UCSD-AML1 (cell line): ENCODE measurements at regions not wholly inside any gene's neighbourhood (a gene's known extent, or its start where the extent isn't known, plus 50 kb on each side); places are given as distances from the start of the nearest gene placed in this dataset.
A peak's percentile ranks its signal among the peaks of the same experiment; 100 is the strongest.

Experiments
- DNase-seq: peaks from one replicate; lab custom pipeline; 2025; ENCODE audit not compliant: unreplicated experiment; lab: John Stamatoyannopoulos, UW

DNA sequence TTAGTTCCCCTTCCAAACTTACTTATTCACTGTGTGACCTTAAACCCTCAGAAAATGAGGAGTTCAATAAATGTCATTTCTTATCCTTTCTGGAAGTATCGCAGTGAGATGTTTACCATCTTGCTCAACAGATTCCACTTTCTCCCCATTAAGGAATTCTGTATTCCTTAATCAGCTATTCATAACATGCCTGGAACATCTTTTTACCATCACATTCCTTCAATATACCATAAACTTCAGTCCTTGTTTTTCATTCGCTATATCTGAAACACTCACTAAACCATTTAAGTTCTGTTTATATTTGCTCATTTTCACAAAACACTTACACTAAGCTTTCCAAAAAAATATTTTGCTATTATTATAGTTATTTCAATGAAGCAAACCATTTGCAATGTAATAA lies 1158.6 kb downstream of the CDH12 start:
- no peak for DNase-seq

DNA sequence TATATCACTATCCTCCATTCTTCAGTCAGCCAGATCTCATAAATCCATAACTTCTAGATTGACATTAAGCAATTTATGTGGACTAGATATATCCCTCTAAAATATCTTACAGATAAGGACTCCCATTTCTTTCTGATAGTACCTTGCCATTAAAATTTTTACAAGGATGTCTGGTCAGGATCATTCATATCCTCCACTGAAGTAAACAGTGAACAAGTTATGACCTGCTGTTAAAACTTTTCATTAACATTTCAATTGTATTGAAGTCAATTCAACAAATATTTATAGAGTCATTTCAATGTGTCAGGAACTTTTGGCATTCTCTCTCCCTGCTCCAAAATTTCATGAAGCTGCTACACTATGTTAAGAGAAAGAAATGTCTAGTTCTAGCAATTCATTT lies 1159.6 kb downstream of the CDH12 start:
- DNase-seq: no peak

DNA sequence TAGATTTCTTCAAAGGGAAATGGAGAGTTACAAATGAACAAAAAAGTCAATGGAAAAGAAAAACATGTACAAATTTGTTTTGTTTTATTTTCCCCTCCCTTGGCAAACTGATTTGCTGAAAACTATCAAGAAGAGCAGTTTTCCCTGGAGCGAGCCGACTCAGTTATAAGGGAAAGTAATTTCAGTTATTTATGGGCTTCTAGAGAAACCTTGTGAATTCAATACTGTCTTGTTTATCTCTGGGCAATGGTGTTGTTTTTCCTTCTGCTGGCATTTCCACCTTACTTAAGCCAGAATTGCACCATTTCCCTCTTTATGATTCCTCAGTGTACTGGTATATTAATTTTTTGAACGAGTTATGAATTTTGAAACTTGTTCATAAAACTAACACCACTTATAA lies 1163.6 kb downstream of the CDH12 start:
- no peak for DNase-seq

GRCh38 chr5:21688655-21689054 lies 1164.5 kb downstream of the CDH12 start:
- DNase-seq: no peak

DNA sequence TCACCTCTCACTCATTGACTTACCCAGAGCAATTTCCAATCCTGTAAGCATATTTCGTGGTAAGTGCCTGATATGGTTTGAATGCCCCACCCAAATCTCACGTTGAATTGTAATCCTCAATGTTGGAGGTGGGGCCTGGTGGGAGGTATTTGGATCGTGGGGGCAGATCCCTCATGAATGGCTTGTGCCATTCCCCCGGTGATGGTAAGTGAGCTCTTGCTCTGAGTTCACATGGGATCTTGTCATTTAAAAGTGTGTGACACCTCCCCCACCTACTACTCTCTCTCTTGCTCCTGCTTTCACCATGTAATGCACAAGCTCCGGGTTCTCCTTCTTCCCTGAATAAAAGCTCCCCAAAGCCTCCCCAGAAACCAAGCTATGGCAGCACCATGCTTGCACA lies 1165.5 kb downstream of the CDH12 start:
- DNase-seq: no peak

DNA sequence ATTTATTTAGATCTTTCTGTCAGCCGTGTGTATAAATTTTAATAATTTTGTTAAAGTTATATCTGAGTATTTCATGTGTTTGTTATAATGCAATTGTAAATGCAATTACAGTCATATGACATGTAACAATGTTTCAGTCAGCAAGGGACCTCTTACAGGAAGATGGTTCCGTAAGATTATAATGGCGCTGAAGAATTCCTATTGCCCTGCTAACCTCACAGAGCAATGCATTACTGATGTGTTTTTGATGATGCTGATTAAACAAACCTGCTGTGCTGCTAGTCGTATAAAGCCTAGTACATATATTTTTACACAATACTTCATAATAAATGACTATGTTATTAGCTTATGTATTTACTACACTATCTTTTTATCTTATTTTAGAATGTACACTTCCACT lies 1166.4 kb downstream of the CDH12 start:
- DNase-seq: no peak

DNA sequence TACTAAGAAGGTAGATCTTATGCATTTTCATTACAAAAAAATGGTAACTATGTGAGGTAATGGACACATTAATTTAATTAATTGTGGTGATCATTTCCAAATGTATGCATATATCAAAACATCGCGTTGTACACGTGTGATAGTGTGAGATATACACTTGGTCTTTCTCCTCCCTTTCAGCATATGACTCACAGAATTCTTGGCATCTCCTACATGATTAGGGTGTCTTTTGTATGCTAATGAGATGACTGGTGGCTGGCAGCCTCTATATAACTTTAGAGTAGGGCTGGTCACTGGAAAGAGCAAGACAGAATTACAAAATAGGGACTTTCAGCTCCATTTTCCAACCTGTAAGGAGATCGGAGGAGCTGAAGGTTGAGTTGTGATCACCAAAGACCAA lies 1167.6 kb downstream of the CDH12 start:
- DNase-seq: no peak

DNA sequence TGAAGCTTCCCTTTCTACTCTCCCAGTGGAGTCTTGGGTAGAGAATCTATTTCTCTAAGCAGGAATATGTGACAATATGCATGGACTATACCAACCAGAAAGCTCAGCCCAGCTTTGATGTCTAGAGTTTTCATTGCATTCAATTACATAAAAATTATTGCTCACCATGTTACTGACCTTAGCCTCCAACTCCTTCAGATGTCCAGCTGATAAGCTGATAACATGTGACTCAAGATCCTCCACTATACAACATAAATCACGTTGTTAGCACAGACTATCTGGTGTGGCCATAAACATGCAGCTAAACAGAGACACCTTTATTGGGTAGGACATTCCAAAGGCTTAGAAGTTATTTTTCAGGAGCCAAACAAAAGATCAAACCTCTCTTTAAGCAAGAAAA lies 1168.2 kb downstream of the CDH12 start:
- no peak for DNase-seq

DNA sequence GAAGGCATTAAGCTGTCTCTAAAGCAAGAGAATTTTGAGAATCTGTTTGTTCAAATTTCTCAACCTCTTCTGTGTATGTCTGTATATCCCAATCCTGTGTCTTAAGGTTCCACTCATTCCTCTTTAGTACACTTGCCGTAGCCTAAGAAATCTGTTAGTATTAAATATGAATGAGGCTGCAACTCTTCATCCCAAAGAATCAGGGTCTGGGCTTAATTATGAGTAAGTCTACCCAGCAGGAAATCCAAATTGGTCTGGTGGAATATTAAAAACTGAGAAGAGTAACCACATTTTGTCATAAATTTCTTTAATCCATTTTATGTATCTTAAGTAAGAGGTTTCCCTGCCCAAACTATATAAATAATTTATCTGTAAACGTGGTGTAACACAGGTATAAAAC lies 1171.2 kb downstream of the CDH12 start:
- DNase-seq: no peak

- DNase-seq: no peak
Measured at GRCh38 chr5:21680641-21681040, 1172.5 kb downstream of the CDH12 start.

DNA sequence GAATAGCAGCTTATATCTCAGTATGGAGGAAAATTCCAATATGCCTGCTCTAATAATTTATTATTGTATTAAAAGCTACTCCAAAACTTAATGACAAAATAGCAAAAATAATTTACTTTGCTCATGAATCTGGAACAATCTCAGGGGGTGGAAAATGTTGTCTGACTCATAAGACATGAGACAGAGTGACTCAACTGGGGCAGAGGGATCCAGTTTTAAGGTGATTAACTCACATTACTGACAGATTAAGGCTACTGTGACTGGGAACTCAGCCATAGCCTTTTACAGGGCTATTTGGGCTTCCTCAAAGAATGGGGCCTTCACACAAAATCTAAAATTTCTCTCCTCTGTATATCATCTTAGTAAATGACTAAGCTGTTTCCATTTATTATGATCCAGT lies 1172.9 kb downstream of the CDH12 start:
- no peak for DNase-seq

DNA sequence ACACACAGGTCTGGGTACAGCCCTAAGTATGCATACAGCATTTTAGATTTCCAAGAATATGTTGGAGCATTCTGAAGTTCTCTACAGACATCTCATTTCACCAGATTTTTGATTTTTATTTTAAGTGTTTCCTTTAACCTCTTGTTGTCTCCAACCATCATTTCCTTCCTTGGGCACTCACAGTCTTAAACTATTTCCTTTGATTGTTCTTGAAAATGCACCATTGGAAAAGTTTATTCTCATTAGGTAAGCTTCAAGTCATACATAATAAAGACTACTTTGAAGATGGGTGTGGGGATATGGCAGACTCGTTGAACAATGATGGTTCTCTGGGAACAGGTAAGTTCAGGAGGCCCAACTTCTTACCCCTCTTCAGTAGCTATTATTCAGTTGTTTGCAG lies 1174.6 kb downstream of the CDH12 start:
- no peak for DNase-seq

DNA sequence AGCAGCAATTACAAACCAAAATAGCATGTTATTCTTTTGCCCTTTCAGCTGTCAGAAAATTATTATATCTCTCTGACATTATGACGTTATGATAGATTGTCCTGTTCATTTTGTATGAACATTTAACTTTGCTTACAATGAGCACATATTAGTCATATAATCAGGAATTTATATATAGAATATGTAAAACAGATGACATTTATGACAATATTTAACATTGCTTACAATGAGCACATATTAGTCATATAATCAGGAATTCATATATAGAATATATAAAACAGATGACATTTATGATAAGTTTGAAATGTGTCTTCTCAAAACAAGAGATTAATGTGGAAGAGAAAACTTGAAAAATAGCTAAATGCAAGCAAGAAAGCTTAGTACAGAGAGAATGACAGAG lies 1180.2 kb downstream of the CDH12 start:
- no peak for DNase-seq

- no peak for DNase-seq
Measured at GRCh38 chr5:21672360-21672759, 1180.8 kb downstream of the CDH12 start.

GRCh38 chr5:21665524-21665923 lies 1187.6 kb downstream of the CDH12 start:
- DNase-seq: no peak

- peak; percentile 20 for DNase-seq
Measured at GRCh38 chr5:21663082-21663481, 1190.1 kb downstream of the CDH12 start.

GRCh38 chr5:21661184-21661583 lies 1192.0 kb downstream of the CDH12 start:
- no peak for DNase-seq

GRCh38 chr5:21654556-21654955 lies 1198.6 kb downstream of the CDH12 start:
- DNase-seq: no peak

GRCh38 chr5:21649969-21650368 lies 1203.2 kb downstream of the CDH12 start:
- DNase-seq: no peak

GRCh38 chr5:21646469-21646868 lies 1206.7 kb downstream of the CDH12 start:
- no peak for DNase-seq

GRCh38 chr5:21644032-21644431 lies 1209.1 kb downstream of the CDH12 start:
- DNase-seq: no peak

GRCh38 chr5:21642312-21642711 lies 1210.8 kb downstream of the CDH12 start:
- no peak for DNase-seq

- no peak for DNase-seq
Measured at GRCh38 chr5:21623831-21624230, 1229.3 kb downstream of the CDH12 start.

DNA sequence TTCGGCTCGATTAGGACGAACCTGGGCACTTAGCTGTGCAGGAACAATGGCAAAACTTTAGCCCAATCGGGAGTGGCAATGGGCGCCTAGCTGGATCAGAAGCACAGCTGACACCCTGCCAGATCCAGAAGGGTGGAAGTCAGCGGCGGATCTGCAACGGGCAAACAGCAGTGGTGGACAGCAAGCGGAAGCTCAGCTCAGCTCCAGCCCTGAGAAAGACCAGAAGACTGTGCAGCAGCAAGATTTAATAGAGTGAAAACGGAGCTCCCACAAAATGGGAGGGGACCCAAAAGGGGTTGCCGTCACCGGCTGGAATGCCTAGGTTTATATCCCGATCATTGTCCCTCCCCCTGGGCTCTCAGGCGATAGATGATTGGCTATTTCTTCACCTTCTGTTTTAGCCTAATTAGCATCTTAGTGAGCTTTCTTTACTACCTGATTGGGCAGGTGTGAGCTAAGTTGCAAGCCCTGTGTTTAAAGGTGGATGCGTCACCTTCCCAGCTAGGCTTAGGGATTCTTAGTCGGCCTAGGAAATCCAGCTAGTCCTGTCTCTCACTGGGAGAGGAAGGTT lies 1237.9 kb downstream of the CDH12 start:
- DNase-seq: no peak
